Peyer's patch (tissue), 4 donors: ENCODE measurements at regions not wholly inside any gene's neighbourhood (a gene's known extent, or its start where the extent isn't known, plus 50 kb on each side); places are given as distances from the start of the nearest gene placed in this dataset.

Experiments used
- DNase-seq, 3 donors: peaks; one replicate each; pipeline ENCODE4 v3.0.0-alpha.2; 2017 to 2019
- H3K27ac ChIP-seq, 4 donors: fragments of 200-600 bp; sonication (generic); one replicate each; pipeline ENCODE4 v1.5.1; 2016 to 2019
- H3K27me3 ChIP-seq, 2 donors: fragments of 200-600 bp; sonication (generic); one replicate each; pipeline ENCODE4 v1.5.1; 2019
- H3K36me3 ChIP-seq, 3 donors: fragments of 200-600 bp; sonication (generic); one replicate each; pipeline ENCODE4 v1.5.1; 2016 to 2019
- H3K4me1 ChIP-seq, 4 donors: fragments of 200-600 bp; sonication (generic); one replicate each; pipeline ENCODE4 v1.5.1; 2016 to 2019
- H3K4me3 ChIP-seq, 4 donors: fragments of 200-600 bp; sonication (generic); 1 replicate in 3 of 4; 2 replicates in 1 of 4; pipeline ENCODE4 v1.5.1; 2016 to 2019; ENCODE audit warnings: mild to moderate bottlenecking in 1 of 4
- H3K9me3 ChIP-seq, 4 donors: fragments of 200-600 bp; sonication (generic); one replicate each; pipeline ENCODE4 v1.5.1; 2016 to 2019; ENCODE audit warnings: mild to moderate bottlenecking in 1 of 4
- POLR2A ChIP-seq, 2 donors: fragments of 450-650 bp; IDR thresholded peaks; one replicate each; pipeline ENCODE4 v1.5.1; 2017; ENCODE audit warnings: antibody characterized with exemption in 2 of 2, mild to moderate bottlenecking in 2 of 2, moderate library complexity in 2 of 2
- TF ChIP-seq, protein P1 (sequence below), 6 experiments: fragments of 450-650 bp in 4 of 6; fragments of 200-600 bp in 2 of 6; sonication (generic) in 1 of 6; IDR thresholded peaks; one replicate each; pipeline ENCODE4 v1.5.1; 2017 to 2019; ENCODE audit warnings: antibody characterized with exemption in 6 of 6, mild to moderate bottlenecking in 3 of 6, moderate library complexity in 1 of 6

DNA sequence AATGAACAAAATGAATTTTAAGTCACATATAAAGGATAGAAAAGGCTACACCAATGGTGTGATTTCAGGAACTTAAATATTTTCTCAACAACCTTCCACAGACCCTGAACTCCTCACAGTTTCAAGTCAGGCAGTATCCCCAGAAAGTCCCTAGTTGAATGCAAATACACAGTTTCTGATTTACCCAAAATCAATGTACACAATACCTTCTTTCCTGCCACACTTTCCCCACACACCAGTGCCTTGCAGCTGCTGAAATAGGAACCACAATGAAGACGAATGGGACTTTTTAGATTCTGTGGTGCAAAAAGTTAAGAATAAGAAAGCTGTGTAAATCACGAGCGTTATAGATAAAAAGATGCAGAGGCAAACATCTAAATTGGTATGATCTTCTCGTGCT is 552.4 kb upstream of the MEF2C start:
- TF ChIP-seq POLR2A (IDR thresholded peaks at IDR 0.05) = no peak
- TF ChIP-seq, protein P1, sequence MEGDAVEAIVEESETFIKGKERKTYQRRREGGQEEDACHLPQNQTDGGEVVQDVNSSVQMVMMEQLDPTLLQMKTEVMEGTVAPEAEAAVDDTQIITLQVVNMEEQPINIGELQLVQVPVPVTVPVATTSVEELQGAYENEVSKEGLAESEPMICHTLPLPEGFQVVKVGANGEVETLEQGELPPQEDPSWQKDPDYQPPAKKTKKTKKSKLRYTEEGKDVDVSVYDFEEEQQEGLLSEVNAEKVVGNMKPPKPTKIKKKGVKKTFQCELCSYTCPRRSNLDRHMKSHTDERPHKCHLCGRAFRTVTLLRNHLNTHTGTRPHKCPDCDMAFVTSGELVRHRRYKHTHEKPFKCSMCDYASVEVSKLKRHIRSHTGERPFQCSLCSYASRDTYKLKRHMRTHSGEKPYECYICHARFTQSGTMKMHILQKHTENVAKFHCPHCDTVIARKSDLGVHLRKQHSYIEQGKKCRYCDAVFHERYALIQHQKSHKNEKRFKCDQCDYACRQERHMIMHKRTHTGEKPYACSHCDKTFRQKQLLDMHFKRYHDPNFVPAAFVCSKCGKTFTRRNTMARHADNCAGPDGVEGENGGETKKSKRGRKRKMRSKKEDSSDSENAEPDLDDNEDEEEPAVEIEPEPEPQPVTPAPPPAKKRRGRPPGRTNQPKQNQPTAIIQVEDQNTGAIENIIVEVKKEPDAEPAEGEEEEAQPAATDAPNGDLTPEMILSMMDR (IDR thresholded peaks at IDR 0.05) = no peak
- no peak for DNase-seq
- H3K9me3 ChIP-seq = no peaks in the 10 kb centered on the region
- H3K4me3 ChIP-seq = no peak overlapping the region
- no peaks in the 10 kb centered on the region for H3K36me3 ChIP-seq
- H3K27ac ChIP-seq = peak overlapping the region in 1 of 4 donors; percentile 26
- no peaks in the 10 kb centered on the region for H3K4me1 ChIP-seq
- H3K27me3 ChIP-seq = no peaks in the 10 kb centered on the region

DNA sequence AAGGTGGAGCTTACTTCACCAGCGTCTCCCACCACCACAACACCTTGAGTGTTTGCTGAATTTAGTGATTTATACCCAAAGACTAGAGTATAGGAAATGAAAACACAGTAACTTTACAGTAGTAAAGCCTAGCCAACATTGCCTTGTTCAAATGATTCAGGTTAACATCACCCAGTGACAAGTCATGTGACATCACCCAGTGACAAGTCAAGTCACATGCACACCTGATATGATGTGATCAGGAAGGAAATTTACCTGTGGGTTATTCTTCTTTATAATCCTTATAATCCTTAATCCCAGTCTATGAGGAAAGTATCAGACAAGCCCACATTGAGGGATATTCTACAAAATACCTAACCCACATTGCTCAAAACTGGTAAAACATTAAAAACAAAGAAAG is 545.6 kb upstream of the MEF2C start:
- Histone ChIP-seq H3K27ac (no peak overlapping the region), H3K36me3 (no peaks in the 10 kb centered on the region), H3K27me3 (no peaks in the 10 kb centered on the region), H3K4me1 (no peaks in the 10 kb centered on the region), H3K4me3 (no peak overlapping the region), H3K9me3 (no peaks in the 10 kb centered on the region)
- no peak for DNase-seq
- TF ChIP-seq POLR2A (IDR thresholded peaks at IDR 0.05) = no peak
- TF ChIP-seq, protein P1 (IDR thresholded peaks at IDR 0.05) = no peak

DNA sequence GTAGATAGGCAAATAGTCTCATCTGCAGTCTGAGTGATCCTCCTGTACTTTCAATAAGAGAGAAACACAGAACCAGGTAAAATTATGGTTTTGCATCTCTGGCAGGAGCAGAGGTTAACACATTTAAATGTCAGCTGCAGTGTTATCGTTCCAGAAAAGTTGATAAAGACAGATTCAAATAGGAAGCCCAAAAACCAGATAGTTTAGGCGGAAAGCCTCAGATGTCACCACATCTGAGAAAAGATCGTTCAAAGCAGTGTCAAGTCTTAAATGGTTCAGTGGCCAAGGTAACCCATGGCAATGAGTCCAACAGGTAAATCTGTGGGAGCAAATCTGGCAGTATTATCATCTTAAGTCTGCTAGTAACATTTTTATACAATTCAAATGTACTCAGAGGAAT is 542.1 kb upstream of the MEF2C start:
- TF ChIP-seq POLR2A (IDR thresholded peaks at IDR 0.05) = no peak
- TF ChIP-seq, protein P1 (IDR thresholded peaks at IDR 0.05) = no peak
- H3K4me1 ChIP-seq = no peaks in the 10 kb centered on the region
- no peak overlapping the region for H3K27ac ChIP-seq
- DNase-seq = no peak
- no peak overlapping the region for H3K4me3 ChIP-seq
- no peaks in the 10 kb centered on the region for H3K36me3 ChIP-seq
- H3K9me3 ChIP-seq = no peaks in the 10 kb centered on the region
- no peaks in the 10 kb centered on the region for H3K27me3 ChIP-seq

DNA sequence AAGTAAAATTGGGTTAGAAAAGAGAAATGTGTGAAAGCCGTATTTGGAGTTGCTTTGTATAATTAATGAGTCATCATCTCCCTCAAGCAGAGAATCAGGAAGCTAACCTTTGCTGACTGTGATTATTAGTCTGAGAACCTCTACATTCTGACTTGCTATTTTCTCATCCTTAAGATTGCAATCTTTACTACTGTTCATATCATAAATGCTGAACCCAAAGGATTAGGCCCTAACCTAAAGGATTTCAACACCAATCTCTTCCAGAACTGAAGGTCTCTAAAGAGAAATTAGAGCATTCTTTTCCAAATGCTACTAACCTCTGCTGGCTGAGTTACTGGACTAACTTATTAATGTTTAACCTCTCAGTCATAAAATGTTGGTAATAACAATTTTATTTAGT is 538.1 kb upstream of the MEF2C start:
- no peak for DNase-seq
- no peaks in the 10 kb centered on the region for H3K27me3 ChIP-seq
- H3K27ac ChIP-seq = no peak overlapping the region
- no peak overlapping the region for H3K4me3 ChIP-seq
- H3K9me3 ChIP-seq = peaks cover 0 to 3% (median 0%) of the 10 kb centered on the region in 4 donors
- no peaks in the 10 kb centered on the region for H3K4me1 ChIP-seq
- TF ChIP-seq, protein P1 (IDR thresholded peaks at IDR 0.05) = no peak
- no peak for TF ChIP-seq POLR2A (IDR thresholded peaks at IDR 0.05)
- H3K36me3 ChIP-seq = no peaks in the 10 kb centered on the region

DNA sequence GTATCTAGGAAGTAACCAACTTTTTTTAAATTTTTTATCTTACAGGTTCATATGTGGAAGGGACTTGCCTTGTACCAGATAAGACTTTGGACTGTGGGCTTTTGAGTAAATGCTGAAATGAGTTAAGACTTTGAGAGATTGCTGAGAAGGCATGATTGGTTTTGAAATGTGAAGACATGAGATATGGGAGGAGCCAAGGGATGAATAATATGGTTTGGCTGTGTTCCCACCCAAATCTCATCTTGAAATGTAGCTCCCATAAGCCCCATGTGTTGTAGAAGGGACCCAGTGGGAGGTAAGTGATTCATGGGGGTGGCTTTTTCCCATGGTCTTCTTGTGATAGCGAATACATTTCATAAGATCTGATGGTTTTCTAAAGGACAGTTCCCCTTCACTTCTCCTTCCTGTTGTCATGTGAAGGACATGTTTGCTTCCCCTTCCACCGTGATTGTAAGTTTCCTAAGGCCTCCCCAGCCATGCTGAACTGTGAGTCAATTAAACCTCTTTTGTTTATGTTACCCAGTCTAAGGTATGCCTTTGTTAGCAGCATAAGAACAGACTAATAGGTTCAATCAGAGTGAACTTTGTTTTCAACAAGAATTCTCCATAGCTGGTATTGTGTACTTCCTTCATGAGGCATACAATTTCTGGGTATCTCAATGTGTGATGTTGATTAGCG is 535.6 kb upstream of the MEF2C start:
- DNase-seq = no peak
- no peak overlapping the region for H3K27ac ChIP-seq
- TF ChIP-seq, protein P1 (IDR thresholded peaks at IDR 0.05) = no peak
- TF ChIP-seq POLR2A (IDR thresholded peaks at IDR 0.05) = no peak
- H3K4me1 ChIP-seq = no peaks in the 10 kb centered on the region
- H3K4me3 ChIP-seq = no peak overlapping the region
- no peaks in the 10 kb centered on the region for H3K27me3 ChIP-seq
- H3K36me3 ChIP-seq = no peaks in the 10 kb centered on the region
- peaks cover 0 to 3% (median 0%) of the 10 kb centered on the region in 4 donors for H3K9me3 ChIP-seq

DNA sequence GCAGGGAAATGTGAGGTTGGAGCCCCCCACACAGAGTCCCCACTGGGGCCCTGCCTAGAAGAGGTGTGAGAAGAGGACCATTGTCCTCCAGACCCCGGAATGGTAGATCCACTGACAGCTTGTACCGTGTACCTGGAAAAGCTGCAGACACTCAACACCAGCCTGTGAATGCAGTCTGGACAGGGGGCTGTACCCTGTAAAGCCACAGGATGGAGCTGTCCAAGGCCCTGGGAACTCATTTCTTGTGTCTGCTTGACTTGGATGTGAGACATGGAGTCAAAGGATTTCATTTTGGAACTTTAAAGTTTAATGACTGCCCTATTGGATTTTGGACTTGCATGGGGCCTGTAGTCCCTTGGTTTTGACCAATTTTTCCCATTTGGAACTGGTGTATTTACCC is 535.0 kb upstream of the MEF2C start:
- Histone ChIP-seq H3K27ac (no peak overlapping the region), H3K4me1 (no peaks in the 10 kb centered on the region), H3K36me3 (no peaks in the 10 kb centered on the region), H3K4me3 (no peak overlapping the region), H3K27me3 (no peaks in the 10 kb centered on the region), H3K9me3 (peaks cover 0 to 3% (median 0%) of the 10 kb centered on the region in 4 donors)
- TF ChIP-seq, protein P1 (IDR thresholded peaks at IDR 0.05) = no peak
- TF ChIP-seq POLR2A (IDR thresholded peaks at IDR 0.05) = no peak
- no peak for DNase-seq
